H1 (cell line): ENCODE measurements at regions not wholly inside any gene's neighbourhood (a gene's known extent, or its start where the extent isn't known, plus 50 kb on each side); places are given as distances from the start of the nearest gene placed in this dataset.

Experiments used
- BCL11A ChIP-seq, 2 experiments: IDR thresholded peaks; one replicate each; pipeline ENCODE4 v1.6.1; 2011; ENCODE audit warnings: low read depth in 2 of 2, low read length in 2 of 2, mild to moderate bottlenecking in 2 of 2
- CBX8 ChIP-seq: fragments of 300-800, 300-1000 bp; sonication (generic); IDR thresholded peaks from 2 replicates; pipeline ENCODE4 v1.7.1; 2016; ENCODE audit warnings: low read depth, low read length, borderline replicate concordance
- EGR1 ChIP-seq: IDR thresholded peaks from 2 replicates; pipeline ENCODE4 v1.6.1; 2011; ENCODE audit warnings: low read depth, low read length, borderline replicate concordance
- TF ChIP-seq, protein P1 (sequence below): fragments of 300-600 bp; sonication (generic); IDR thresholded peaks from 2 replicates; pipeline ENCODE4 v1.7.1; 2012; ENCODE audit warnings: low read length, moderate library complexity, mild to moderate bottlenecking, inconsistent platforms; ENCODE audit not compliant: insufficient replicate concordance

DNA sequence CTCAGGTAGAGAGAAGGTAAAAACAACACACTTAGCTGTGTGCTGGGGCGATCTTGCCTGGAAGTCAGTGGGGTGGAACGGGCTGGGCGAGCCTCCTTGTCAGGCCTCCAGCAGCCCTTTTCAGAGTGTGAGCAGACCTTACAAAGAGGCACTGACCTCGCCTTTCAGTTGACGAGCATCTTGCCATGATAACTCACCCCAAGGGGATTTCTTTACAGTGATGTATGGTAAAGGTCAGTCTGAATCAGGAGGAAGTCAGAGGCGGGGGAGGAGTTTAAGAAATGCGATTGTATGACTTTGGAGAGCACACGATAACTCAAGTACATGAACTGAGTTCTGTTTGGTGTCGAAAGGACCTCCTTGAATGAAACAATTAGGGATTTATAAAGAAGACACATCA lies 326.5 kb upstream of the PROX1 start (continued):
- TF ChIP-seq EGR1 (no peak), CBX8 (no peak), BCL11A (IDR thresholded peaks at IDR 0.05; ENCODE audit: low read depth in 2 of 2, low read length in 2 of 2) (no peak)
- TF ChIP-seq, protein P1, sequence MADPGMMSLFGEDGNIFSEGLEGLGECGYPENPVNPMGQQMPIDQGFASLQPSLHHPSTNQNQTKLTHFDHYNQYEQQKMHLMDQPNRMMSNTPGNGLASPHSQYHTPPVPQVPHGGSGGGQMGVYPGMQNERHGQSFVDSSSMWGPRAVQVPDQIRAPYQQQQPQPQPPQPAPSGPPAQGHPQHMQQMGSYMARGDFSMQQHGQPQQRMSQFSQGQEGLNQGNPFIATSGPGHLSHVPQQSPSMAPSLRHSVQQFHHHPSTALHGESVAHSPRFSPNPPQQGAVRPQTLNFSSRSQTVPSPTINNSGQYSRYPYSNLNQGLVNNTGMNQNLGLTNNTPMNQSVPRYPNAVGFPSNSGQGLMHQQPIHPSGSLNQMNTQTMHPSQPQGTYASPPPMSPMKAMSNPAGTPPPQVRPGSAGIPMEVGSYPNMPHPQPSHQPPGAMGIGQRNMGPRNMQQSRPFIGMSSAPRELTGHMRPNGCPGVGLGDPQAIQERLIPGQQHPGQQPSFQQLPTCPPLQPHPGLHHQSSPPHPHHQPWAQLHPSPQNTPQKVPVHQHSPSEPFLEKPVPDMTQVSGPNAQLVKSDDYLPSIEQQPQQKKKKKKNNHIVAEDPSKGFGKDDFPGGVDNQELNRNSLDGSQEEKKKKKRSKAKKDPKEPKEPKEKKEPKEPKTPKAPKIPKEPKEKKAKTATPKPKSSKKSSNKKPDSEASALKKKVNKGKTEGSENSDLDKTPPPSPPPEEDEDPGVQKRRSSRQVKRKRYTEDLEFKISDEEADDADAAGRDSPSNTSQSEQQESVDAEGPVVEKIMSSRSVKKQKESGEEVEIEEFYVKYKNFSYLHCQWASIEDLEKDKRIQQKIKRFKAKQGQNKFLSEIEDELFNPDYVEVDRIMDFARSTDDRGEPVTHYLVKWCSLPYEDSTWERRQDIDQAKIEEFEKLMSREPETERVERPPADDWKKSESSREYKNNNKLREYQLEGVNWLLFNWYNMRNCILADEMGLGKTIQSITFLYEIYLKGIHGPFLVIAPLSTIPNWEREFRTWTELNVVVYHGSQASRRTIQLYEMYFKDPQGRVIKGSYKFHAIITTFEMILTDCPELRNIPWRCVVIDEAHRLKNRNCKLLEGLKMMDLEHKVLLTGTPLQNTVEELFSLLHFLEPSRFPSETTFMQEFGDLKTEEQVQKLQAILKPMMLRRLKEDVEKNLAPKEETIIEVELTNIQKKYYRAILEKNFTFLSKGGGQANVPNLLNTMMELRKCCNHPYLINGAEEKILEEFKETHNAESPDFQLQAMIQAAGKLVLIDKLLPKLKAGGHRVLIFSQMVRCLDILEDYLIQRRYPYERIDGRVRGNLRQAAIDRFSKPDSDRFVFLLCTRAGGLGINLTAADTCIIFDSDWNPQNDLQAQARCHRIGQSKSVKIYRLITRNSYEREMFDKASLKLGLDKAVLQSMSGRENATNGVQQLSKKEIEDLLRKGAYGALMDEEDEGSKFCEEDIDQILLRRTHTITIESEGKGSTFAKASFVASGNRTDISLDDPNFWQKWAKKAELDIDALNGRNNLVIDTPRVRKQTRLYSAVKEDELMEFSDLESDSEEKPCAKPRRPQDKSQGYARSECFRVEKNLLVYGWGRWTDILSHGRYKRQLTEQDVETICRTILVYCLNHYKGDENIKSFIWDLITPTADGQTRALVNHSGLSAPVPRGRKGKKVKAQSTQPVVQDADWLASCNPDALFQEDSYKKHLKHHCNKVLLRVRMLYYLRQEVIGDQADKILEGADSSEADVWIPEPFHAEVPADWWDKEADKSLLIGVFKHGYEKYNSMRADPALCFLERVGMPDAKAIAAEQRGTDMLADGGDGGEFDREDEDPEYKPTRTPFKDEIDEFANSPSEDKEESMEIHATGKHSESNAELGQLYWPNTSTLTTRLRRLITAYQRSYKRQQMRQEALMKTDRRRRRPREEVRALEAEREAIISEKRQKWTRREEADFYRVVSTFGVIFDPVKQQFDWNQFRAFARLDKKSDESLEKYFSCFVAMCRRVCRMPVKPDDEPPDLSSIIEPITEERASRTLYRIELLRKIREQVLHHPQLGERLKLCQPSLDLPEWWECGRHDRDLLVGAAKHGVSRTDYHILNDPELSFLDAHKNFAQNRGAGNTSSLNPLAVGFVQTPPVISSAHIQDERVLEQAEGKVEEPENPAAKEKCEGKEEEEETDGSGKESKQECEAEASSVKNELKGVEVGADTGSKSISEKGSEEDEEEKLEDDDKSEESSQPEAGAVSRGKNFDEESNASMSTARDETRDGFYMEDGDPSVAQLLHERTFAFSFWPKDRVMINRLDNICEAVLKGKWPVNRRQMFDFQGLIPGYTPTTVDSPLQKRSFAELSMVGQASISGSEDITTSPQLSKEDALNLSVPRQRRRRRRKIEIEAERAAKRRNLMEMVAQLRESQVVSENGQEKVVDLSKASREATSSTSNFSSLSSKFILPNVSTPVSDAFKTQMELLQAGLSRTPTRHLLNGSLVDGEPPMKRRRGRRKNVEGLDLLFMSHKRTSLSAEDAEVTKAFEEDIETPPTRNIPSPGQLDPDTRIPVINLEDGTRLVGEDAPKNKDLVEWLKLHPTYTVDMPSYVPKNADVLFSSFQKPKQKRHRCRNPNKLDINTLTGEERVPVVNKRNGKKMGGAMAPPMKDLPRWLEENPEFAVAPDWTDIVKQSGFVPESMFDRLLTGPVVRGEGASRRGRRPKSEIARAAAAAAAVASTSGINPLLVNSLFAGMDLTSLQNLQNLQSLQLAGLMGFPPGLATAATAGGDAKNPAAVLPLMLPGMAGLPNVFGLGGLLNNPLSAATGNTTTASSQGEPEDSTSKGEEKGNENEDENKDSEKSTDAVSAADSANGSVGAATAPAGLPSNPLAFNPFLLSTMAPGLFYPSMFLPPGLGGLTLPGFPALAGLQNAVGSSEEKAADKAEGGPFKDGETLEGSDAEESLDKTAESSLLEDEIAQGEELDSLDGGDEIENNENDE: no peak
- TF ChIP-seq, all 59 proteins: peak for 0
